SK-N-SH (cell line): ENCODE measurements at regions not wholly inside any gene's neighbourhood (a gene's known extent, or its start where the extent isn't known, plus 50 kb on each side); places are given as distances from the start of the nearest gene placed in this dataset.

Experiments
- CTCF ChIA-PET: fragments of 300-600, 350-600 bp; formaldehyde crosslinking; extraction: SDS; loops from one replicate; lab custom pipeline; 2021; lab: Yijun Ruan, JAX
- POLR2A ChIA-PET: fragments of 350-600 bp; sonication (Branson Sonifier 250); formaldehyde crosslinking; extraction: SDS; loops from one replicate; lab custom pipeline; 2020; ENCODE audit warnings: antibody characterized with exemption, inconsistent platforms; lab: Yijun Ruan, JAX
- DNase-seq: peaks from one replicate; pipeline ENCODE4 v3.0.0; 2012
- H2AFZ ChIP-seq: fragments of 200-600 bp; sonication (generic); 2 replicates; pipeline ENCODE4 v1.8.1; 2016; ENCODE audit warnings: antibody characterized with exemption, mild to moderate bottlenecking, low read depth
- H3F3A ChIP-seq: fragments of 200-600 bp; sonication (generic); replicated peaks from 2 replicates; pipeline ENCODE3; 2016; ENCODE audit warnings: antibody characterized with exemption, mild to moderate bottlenecking; ENCODE audit not compliant: insufficient read depth
- H3K27ac ChIP-seq, 2 experiments: fragments of 200-500 bp in 1 of 2; fragments of 200-600 bp in 1 of 2; sonication (Bioruptor generic) in 1 of 2; sonication (generic), shearing (Covaris generic) in 1 of 2; 2 replicates each; pipeline versions ENCODE4 v1.5.1 to v1.6.1; 2014 to 2016; ENCODE audit warnings: low read depth in 2 of 2, inconsistent platforms in 1 of 2, low read length in 1 of 2, mild to moderate bottlenecking in 1 of 2, mixed read lengths in 1 of 2
- H3K27me3 ChIP-seq: fragments of 200-600 bp; sonication (generic), shearing (Covaris generic); 2 replicates; pipeline ENCODE4 v1.6.1; 2016; ENCODE audit warnings: mixed run types; ENCODE audit not compliant: insufficient read depth
- H3K36me3 ChIP-seq, 2 experiments: fragments of 200-500 bp in 1 of 2; fragments of 200-600 bp in 1 of 2; sonication (Bioruptor generic) in 1 of 2; sonication (generic) in 1 of 2; replicated peaks in 1 of 2; 2 replicates each; pipeline versions ENCODE3 to v1.5.1; 2014 to 2016; ENCODE audit warnings: low read length in 1 of 2, mild to moderate bottlenecking in 1 of 2; ENCODE audit not compliant: insufficient read depth in 2 of 2, control insufficient read depth in 1 of 2
- H3K4me1 ChIP-seq, 2 experiments: fragments of 200-500 bp in 1 of 2; fragments of 200-600 bp in 1 of 2; sonication (Bioruptor generic) in 1 of 2; sonication (generic), shearing (Covaris generic) in 1 of 2; 2 replicates each; pipeline versions ENCODE4 v1.5.1 to v1.6.1; 2014 to 2016; ENCODE audit warnings: low read depth in 1 of 2, low read length in 1 of 2, mixed run types in 1 of 2; ENCODE audit not compliant: insufficient read depth in 2 of 2, control insufficient read depth in 1 of 2
- H3K4me2 ChIP-seq: fragments of 200-600 bp; sonication (generic), shearing (Covaris generic); 2 replicates; pipeline ENCODE4 v1.6.1; 2017; ENCODE audit warnings: mixed run types
- H3K4me3 ChIP-seq, 2 experiments: fragments of 200-500 bp in 1 of 2; fragments of 200-600 bp in 1 of 2; sonication (Bioruptor generic) in 1 of 2; sonication (generic), shearing (Covaris generic) in 1 of 2; 2 replicates each; pipeline versions ENCODE4 v1.5.1 to v1.8.1; 2014 to 2016; ENCODE audit warnings: low read depth in 2 of 2, inconsistent platforms in 1 of 2, low read length in 1 of 2, mild to moderate bottlenecking in 1 of 2, mixed read lengths in 1 of 2, moderate library complexity in 1 of 2
- H3K79me2 ChIP-seq: fragments of 200-600 bp; sonication (generic); 2 replicates; pipeline ENCODE4 v1.8.1; 2017; ENCODE audit warnings: mild to moderate bottlenecking; ENCODE audit not compliant: insufficient read depth
- H3K9ac ChIP-seq: fragments of 200-600 bp; sonication (generic); 2 replicates; pipeline ENCODE4 v1.6.1; 2017; ENCODE audit warnings: mixed run types
- H3K9me2 ChIP-seq: fragments of 200-600 bp; sonication (generic); 2 replicates; pipeline ENCODE4 v1.6.1; 2017; ENCODE audit warnings: mixed run types
- H3K9me3 ChIP-seq: fragments of 200-600 bp; sonication (generic); 2 replicates; pipeline ENCODE4 v1.6.1; 2017; ENCODE audit warnings: mixed run types, mild to moderate bottlenecking, moderate library complexity
- H4K20me1 ChIP-seq: fragments of 200-600 bp; sonication (generic); 2 replicates; pipeline ENCODE4 v1.6.1; 2017; ENCODE audit warnings: mild to moderate bottlenecking, mixed run types; ENCODE audit not compliant: insufficient read depth
- EZH2phosphoT487 ChIP-seq: fragments of 200-600 bp; sonication (generic); IDR thresholded peaks from 2 replicates; pipeline ENCODE4 v1.6.1; 2017; ENCODE audit warnings: low read depth, mixed run types, mild to moderate bottlenecking, antibody characterized with exemption, moderate library complexity, borderline replicate concordance
- FOSL2 ChIP-seq: IDR thresholded peaks from 2 replicates; pipeline ENCODE4 v1.4.0; 2012; ENCODE audit warnings: low read depth, mild to moderate bottlenecking, moderate library complexity, borderline replicate concordance
- JUND ChIP-seq: IDR thresholded peaks from 2 replicates; pipeline ENCODE4 v1.4.0; 2012
- MEF2A ChIP-seq: IDR thresholded peaks from 2 replicates; pipeline ENCODE4 v1.4.0; 2012; ENCODE audit warnings: low read depth, borderline replicate concordance
- MXI1 ChIP-seq: IDR thresholded peaks from 2 replicates; pipeline ENCODE4 v1.6.1; 2012; ENCODE audit warnings: mild to moderate bottlenecking, low read depth, low read length, improper control_type of control experiment
- PBX3 ChIP-seq: IDR thresholded peaks from 2 replicates; pipeline ENCODE4; 2012
- RFX5 ChIP-seq: IDR thresholded peaks from 2 replicates; pipeline ENCODE4 v1.6.1; 2012; ENCODE audit warnings: mild to moderate bottlenecking, improper control_type of control experiment, low read length
- TCF12 ChIP-seq: IDR thresholded peaks from 2 replicates; pipeline ENCODE4 v1.4.0; 2012
- YY1 ChIP-seq: IDR thresholded peaks from 2 replicates; pipeline ENCODE4 v1.4.0; 2012; ENCODE audit warnings: low read depth, mild to moderate bottlenecking
- WGBS: methylation state at CpG from one replicate; pipeline ENCODE4 v1.1.6; 2017; ENCODE audit warnings: low lambda C conversion rate; 5-methylcytosine and 5-hydroxymethylcytosine counted together
- TF ChIP-seq, protein P1 (sequence below): fragments of 150-350 bp; IDR thresholded peaks from 2 replicates; pipeline ENCODE4 v1.6.1; 2016; ENCODE audit warnings: mild to moderate bottlenecking, low read depth, low read length

DNA sequence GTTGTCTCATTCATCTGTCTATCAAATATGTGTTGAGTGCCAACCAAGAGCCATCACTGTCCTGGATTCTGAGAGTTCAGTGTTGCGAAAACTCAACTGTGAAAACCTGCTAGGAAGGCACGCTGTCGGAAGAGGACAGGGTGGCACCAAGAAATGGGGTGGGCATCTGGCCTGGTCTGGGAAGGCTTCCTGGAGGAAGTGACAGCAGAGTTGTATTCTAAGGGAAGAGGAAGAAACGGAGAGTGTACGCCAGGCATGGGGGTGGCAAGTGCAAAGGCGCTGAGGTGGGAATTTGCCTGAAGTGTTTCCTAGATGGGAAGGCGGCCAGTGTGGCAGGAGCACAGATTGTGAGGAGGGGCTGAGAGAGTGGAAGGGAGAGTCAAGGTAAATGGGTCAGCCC, 91.2 kb downstream of the ANKRD60 start:
- Histone ChIP-seq H4K20me1 (no peaks in the 10 kb centered on the region), H3K4me2 (no peak overlapping the region), H3K9me3 (no peaks in the 10 kb centered on the region), H3K79me2 (no peaks in the 10 kb centered on the region), H3K27me3 (peaks cover 12% of the 10 kb centered on the region; the same call in 1 of the 2 replicates), H3K4me1 (peaks cover 3 to 12% of the 10 kb centered on the region in 2 experiments), H3K27ac (no peak overlapping the region), H3K36me3 (no peaks in the 10 kb centered on the region), H3K9ac (no peak overlapping the region), H2AFZ (no peak overlapping the region), H3K4me3 (no peak overlapping the region), H3F3A (no peaks in the 10 kb centered on the region), H3K9me2 (no peaks in the 10 kb centered on the region)
- ChIA-PET CTCF (no interaction called here), POLR2A (no interaction called here)
- WGBS, result 94% methylated on average over 7 of the region's 7 CpGs
- DNase-seq, result no peak
- no peak for TF ChIP-seq FOSL2
- no peak for TF ChIP-seq PBX3
- no peak for TF ChIP-seq MXI1
- TF ChIP-seq, protein P1, sequence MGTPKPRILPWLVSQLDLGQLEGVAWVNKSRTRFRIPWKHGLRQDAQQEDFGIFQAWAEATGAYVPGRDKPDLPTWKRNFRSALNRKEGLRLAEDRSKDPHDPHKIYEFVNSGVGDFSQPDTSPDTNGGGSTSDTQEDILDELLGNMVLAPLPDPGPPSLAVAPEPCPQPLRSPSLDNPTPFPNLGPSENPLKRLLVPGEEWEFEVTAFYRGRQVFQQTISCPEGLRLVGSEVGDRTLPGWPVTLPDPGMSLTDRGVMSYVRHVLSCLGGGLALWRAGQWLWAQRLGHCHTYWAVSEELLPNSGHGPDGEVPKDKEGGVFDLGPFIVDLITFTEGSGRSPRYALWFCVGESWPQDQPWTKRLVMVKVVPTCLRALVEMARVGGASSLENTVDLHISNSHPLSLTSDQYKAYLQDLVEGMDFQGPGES, result no peak
- TF ChIP-seq RFX5, result no peak
- TF ChIP-seq TCF12, result no peak

GRCh38 chr20:58136149-58136484, 92.3 kb downstream of the ANKRD60 start:
- Histone ChIP-seq H3K9me2 (no peaks in the 10 kb centered on the region), H2AFZ (no peak overlapping the region), H3K27ac (no peak overlapping the region), H3K4me2 (no peak overlapping the region), H3K9ac (no peak overlapping the region), H3K4me3 (no peak overlapping the region), H3K79me2 (no peaks in the 10 kb centered on the region), H3K9me3 (no peaks in the 10 kb centered on the region), H3K27me3 (peaks cover 12% of the 10 kb centered on the region; the same call in 1 of the 2 replicates), H4K20me1 (no peaks in the 10 kb centered on the region), H3K36me3 (no peaks in the 10 kb centered on the region), H3K4me1 (peaks cover 13 to 15% of the 10 kb centered on the region in 2 experiments), H3F3A (no peaks in the 10 kb centered on the region)
- 96% methylated on average over 5 of the region's 5 CpGs for WGBS
- POLR2A ChIA-PET, result no interaction called here
- TF ChIP-seq MXI1 (no peak), JUND (no peak), EZH2phosphoT487 (no peak), MEF2A (no peak), YY1 (no peak)
- DNase-seq, result no peak
- CTCF ChIA-PET, result interaction anchor here (1.5 kb wide), 1 partner anchor 22 kb away, joined by 3 read pairs; no protein-coding TSS in a partner anchor
